Neutrophil (primary cell): ENCODE measurements at regions not wholly inside any gene's neighbourhood (a gene's known extent, or its start where the extent isn't known, plus 50 kb on each side); places are given as distances from the start of the nearest gene placed in this dataset.

Source experiments
- H3K27ac ChIP-seq: fragments of 200-600 bp; sonication (generic); 2 replicates; pipeline ENCODE4 v1.5.1; 2016; ENCODE audit warnings: mild to moderate bottlenecking, moderate library complexity
- H3K27me3 ChIP-seq: fragments of 200-600 bp; sonication (generic); 2 replicates; pipeline ENCODE4 v1.6.0; 2016; ENCODE audit warnings: mild to moderate bottlenecking
- H3K36me3 ChIP-seq: fragments of 200-600 bp; sonication (generic); 2 replicates; pipeline ENCODE4 v1.5.1; 2017
- H3K4me1 ChIP-seq, 2 experiments: fragments of 200-600 bp in 1 of 2; sonication (generic) in 1 of 2; 1 replicate in 1 of 2; 2 replicates in 1 of 2; pipeline versions ENCODE4 v1.5.1 to v1.6.1; 2013 to 2016; ENCODE audit warnings: low read depth in 1 of 2, low read length in 1 of 2, mild to moderate bottlenecking in 1 of 2, moderate library complexity in 1 of 2; ENCODE audit not compliant: control insufficient read depth in 1 of 2, insufficient read depth in 1 of 2
- H3K4me3 ChIP-seq, 2 experiments: fragments of 200-600 bp in 1 of 2; sonication (generic) in 1 of 2; 1 replicate in 1 of 2; 2 replicates in 1 of 2; pipeline ENCODE4 v1.5.1; 2013 to 2016; ENCODE audit warnings: low read depth in 1 of 2, low read length in 1 of 2, mild to moderate bottlenecking in 1 of 2, moderate library complexity in 1 of 2
- H3K9me3 ChIP-seq: fragments of 200-600 bp; sonication (generic); 2 replicates; pipeline ENCODE4 v1.5.1; 2016
- TF ChIP-seq, protein P1 (sequence below): fragments of 200-600 bp; sonication (generic); IDR thresholded peaks from 2 replicates; pipeline ENCODE4 v1.5.1; 2016; ENCODE audit warnings: antibody characterized with exemption

- H3K36me3 ChIP-seq = no peaks in the 10 kb centered on the region
- no peaks in the 10 kb centered on the region for H3K4me1 ChIP-seq
- no peak overlapping the region for H3K4me3 ChIP-seq
- TF ChIP-seq, protein P1, sequence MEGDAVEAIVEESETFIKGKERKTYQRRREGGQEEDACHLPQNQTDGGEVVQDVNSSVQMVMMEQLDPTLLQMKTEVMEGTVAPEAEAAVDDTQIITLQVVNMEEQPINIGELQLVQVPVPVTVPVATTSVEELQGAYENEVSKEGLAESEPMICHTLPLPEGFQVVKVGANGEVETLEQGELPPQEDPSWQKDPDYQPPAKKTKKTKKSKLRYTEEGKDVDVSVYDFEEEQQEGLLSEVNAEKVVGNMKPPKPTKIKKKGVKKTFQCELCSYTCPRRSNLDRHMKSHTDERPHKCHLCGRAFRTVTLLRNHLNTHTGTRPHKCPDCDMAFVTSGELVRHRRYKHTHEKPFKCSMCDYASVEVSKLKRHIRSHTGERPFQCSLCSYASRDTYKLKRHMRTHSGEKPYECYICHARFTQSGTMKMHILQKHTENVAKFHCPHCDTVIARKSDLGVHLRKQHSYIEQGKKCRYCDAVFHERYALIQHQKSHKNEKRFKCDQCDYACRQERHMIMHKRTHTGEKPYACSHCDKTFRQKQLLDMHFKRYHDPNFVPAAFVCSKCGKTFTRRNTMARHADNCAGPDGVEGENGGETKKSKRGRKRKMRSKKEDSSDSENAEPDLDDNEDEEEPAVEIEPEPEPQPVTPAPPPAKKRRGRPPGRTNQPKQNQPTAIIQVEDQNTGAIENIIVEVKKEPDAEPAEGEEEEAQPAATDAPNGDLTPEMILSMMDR = no peak
- H3K9me3 ChIP-seq = no peaks in the 10 kb centered on the region
- no peak overlapping the region for H3K27ac ChIP-seq
- no peaks in the 10 kb centered on the region for H3K27me3 ChIP-seq
These were observed 252.2 kb downstream of the ELAVL2 start for GRCh38 chr9:23573800-23574199.

GRCh38 chr9:23577611-23578010 lies 248.4 kb downstream of the ELAVL2 start:
- no peaks in the 10 kb centered on the region for H3K9me3 ChIP-seq
- TF ChIP-seq, protein P1 = no peak
- H3K36me3 ChIP-seq = no peaks in the 10 kb centered on the region
- H3K4me1 ChIP-seq = peaks cover 0 to 12% of the 10 kb centered on the region in 2 experiments
- no peaks in the 10 kb centered on the region for H3K27me3 ChIP-seq
- no peak overlapping the region for H3K27ac ChIP-seq
- no peak overlapping the region for H3K4me3 ChIP-seq

DNA sequence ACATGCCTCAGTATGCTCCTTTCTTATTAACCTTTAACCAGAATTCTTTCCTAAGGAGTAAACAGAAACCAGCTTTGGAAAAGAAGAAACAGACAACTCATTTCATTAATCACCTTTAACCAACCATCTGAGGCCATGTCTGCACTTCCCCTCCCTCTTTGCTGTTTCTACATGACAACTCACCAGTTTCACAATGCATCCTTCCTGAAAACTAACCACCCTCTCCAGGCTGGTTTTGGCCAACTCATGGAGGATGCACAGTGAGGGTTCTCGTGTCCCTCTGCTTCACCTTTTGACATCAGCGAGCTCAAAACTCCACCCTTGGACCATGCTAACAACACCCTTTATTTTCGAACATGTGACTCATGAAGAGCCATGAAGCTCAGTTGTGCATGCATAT lies 244.1 kb downstream of the ELAVL2 start:
- Histone ChIP-seq H3K27ac (peak overlapping the region; percentile 38), H3K36me3 (no peaks in the 10 kb centered on the region), H3K27me3 (no peaks in the 10 kb centered on the region), H3K4me3 (no peak overlapping the region), H3K9me3 (no peaks in the 10 kb centered on the region), H3K4me1 (peaks cover 0 to 15% of the 10 kb centered on the region in 2 experiments)
- TF ChIP-seq, protein P1 = no peak

GRCh38 chr9:23582836-23583235 lies 243.2 kb downstream of the ELAVL2 start:
- H3K27me3 ChIP-seq = no peaks in the 10 kb centered on the region
- H3K4me3 ChIP-seq = no peak overlapping the region
- H3K9me3 ChIP-seq = no peaks in the 10 kb centered on the region
- TF ChIP-seq, protein P1 = no peak
- H3K27ac ChIP-seq = peak overlapping the region; percentile 38
- no peaks in the 10 kb centered on the region for H3K36me3 ChIP-seq
- peaks cover 0 to 15% of the 10 kb centered on the region in 2 experiments for H3K4me1 ChIP-seq

- Histone ChIP-seq H3K4me1 (peaks cover 0 to 15% of the 10 kb centered on the region in 2 experiments), H3K9me3 (no peaks in the 10 kb centered on the region), H3K27me3 (no peaks in the 10 kb centered on the region), H3K4me3 (no peak overlapping the region), H3K36me3 (no peaks in the 10 kb centered on the region), H3K27ac (no peak overlapping the region)
- TF ChIP-seq, protein P1 = no peak
These were observed 239.1 kb downstream of the ELAVL2 start for GRCh38 chr9:23586906-23587305.

GRCh38 chr9:23587433-23587832 lies 238.6 kb downstream of the ELAVL2 start:
- Histone ChIP-seq H3K27ac (no peak overlapping the region), H3K36me3 (no peaks in the 10 kb centered on the region), H3K4me1 (peaks cover 0 to 10% of the 10 kb centered on the region in 2 experiments), H3K27me3 (no peaks in the 10 kb centered on the region), H3K4me3 (no peak overlapping the region), H3K9me3 (no peaks in the 10 kb centered on the region)
- TF ChIP-seq, protein P1 = no peak
